ENCODE measurements at regions not wholly inside any gene's neighbourhood (a gene's known extent, or its start where the extent isn't known, plus 50 kb on each side); places are given as distances from the start of the nearest gene placed in this dataset.
A peak's percentile ranks its signal among the peaks of the same experiment; 100 is the strongest.

DNA sequence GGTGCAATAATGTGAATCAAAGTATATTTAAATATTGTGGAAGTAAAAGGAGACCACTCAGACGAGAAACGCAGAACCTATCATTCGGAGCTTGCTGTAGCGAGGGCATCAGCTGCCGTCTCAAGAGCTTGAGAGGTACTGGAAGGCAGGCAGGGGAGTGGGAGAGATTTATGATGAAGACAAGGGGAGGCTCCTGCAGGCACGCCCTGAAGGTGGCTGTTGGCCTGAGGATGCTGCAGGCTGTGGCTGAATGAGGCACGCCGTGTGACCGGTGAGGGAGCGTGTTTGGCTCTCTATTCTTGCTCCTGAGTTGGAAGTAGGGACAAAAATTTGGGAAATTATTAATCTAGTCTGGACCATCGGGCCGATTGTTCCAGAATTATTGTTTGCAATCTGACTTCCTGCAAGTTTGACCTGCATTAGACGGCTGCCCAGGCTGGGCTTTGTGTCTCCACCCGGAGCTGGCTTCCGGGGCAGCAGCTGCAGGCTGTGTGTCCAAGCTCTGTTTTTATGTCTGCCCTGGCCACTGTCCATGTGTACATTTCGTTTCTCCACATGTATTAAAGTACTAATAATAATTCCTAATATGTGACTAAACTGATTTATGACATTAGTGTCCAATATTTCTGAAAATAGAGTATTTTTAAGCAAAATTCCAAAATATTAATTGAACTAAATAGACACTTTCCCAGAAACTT is 91.1 kb upstream of the ANKRD10 start:
- no peaks in the 10 kb centered on the region for H3K9me2 ChIP-seq (ENCODE audit: insufficient read depth)
- TF ChIP-seq ZNF331 (CRISPR knock-in tag; IDR thresholded peaks at IDR 0.05; ENCODE audit: low read depth) (no peak), CTCF (conservative IDR thresholded peaks at IDR 0.05; ENCODE audit: low read depth in 2 of 2) (no peak), STAT1 (IDR thresholded peaks at IDR 0.05; ENCODE audit: unreplicated experiment) (no peak), NANOG (IDR thresholded peaks at IDR 0.05; ENCODE audit: borderline replicate concordance) (no peak), CREB1 (CRISPR knock-in tag; IDR thresholded peaks at IDR 0.05; ENCODE audit: low read depth) (no peak), EZH2phosphoT487 (IDR thresholded peaks at IDR 0.05; ENCODE audit: unreplicated experiment) (no peak), POLR2AphosphoS5 (IDR thresholded peaks at IDR 0.05; ENCODE audit: low read depth) (no peak), ZNF114 (CRISPR knock-in tag; IDR thresholded peaks at IDR 0.05) (no peak), ZNF462 (CRISPR knock-in tag; IDR thresholded peaks at IDR 0.05) (no peak), EZH2 (IDR thresholded peaks at IDR 0.05; ENCODE audit: low read depth, unreplicated experiment) (no peak), JUNB (IDR thresholded peaks at IDR 0.05; ENCODE audit: unreplicated experiment) (no peak)
- TF ChIP-seq, protein P1, sequence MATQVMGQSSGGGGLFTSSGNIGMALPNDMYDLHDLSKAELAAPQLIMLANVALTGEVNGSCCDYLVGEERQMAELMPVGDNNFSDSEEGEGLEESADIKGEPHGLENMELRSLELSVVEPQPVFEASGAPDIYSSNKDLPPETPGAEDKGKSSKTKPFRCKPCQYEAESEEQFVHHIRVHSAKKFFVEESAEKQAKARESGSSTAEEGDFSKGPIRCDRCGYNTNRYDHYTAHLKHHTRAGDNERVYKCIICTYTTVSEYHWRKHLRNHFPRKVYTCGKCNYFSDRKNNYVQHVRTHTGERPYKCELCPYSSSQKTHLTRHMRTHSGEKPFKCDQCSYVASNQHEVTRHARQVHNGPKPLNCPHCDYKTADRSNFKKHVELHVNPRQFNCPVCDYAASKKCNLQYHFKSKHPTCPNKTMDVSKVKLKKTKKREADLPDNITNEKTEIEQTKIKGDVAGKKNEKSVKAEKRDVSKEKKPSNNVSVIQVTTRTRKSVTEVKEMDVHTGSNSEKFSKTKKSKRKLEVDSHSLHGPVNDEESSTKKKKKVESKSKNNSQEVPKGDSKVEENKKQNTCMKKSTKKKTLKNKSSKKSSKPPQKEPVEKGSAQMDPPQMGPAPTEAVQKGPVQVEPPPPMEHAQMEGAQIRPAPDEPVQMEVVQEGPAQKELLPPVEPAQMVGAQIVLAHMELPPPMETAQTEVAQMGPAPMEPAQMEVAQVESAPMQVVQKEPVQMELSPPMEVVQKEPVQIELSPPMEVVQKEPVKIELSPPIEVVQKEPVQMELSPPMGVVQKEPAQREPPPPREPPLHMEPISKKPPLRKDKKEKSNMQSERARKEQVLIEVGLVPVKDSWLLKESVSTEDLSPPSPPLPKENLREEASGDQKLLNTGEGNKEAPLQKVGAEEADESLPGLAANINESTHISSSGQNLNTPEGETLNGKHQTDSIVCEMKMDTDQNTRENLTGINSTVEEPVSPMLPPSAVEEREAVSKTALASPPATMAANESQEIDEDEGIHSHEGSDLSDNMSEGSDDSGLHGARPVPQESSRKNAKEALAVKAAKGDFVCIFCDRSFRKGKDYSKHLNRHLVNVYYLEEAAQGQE (IDR thresholded peaks at IDR 0.05; ENCODE audit: unreplicated experiment), result no peak
- TF ChIP-seq, protein P2, sequence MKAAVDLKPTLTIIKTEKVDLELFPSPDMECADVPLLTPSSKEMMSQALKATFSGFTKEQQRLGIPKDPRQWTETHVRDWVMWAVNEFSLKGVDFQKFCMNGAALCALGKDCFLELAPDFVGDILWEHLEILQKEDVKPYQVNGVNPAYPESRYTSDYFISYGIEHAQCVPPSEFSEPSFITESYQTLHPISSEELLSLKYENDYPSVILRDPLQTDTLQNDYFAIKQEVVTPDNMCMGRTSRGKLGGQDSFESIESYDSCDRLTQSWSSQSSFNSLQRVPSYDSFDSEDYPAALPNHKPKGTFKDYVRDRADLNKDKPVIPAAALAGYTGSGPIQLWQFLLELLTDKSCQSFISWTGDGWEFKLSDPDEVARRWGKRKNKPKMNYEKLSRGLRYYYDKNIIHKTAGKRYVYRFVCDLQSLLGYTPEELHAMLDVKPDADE (IDR thresholded peaks at IDR 0.05), result no peak
- H3K79me2 ChIP-seq (replicated peaks; ENCODE audit: insufficient read depth), result no peaks in the 10 kb centered on the region
- no peaks in the 10 kb centered on the region for H3F3A ChIP-seq (replicated peaks; ENCODE audit: low read depth)
- H3K4me3 Mint-ChIP-seq, result no peak overlapping the region
- H3K36me3 Mint-ChIP-seq (ENCODE audit: low read depth), result no peaks in the 10 kb centered on the region
- peaks cover 13% of the 10 kb centered on the region; the same call in 2 of the 3 replicates for H3K4me1 Mint-ChIP-seq
- no peaks in the 10 kb centered on the region for H3K27me3 ChIP-seq (ENCODE audit: insufficient read depth)
- no peak overlapping the region for H3K27ac ChIP-seq (ENCODE audit: low read depth)
- ATAC-seq, result peak; percentile 56
- H4K20me1 ChIP-seq (replicated peaks; ENCODE audit: insufficient read depth), result no peaks in the 10 kb centered on the region
- H3K4me3 ChIP-seq, result no peak overlapping the region
- no peaks in the 10 kb centered on the region; the same call in 1 of the 2 replicates for H3K4me1 ChIP-seq (ENCODE audit: insufficient read depth)
- H3K27me3 Mint-ChIP-seq (ENCODE audit: insufficient read depth, low read depth, poor library complexity), result no peaks in the 10 kb centered on the region
- H3K4me2 ChIP-seq, result no peak overlapping the region
- H3K9me3 Mint-ChIP-seq, result no peaks in the 10 kb centered on the region
- H3K36me3 ChIP-seq (ENCODE audit: insufficient read depth), result no peaks in the 10 kb centered on the region
- H2AFZ ChIP-seq, result peak overlapping the region; percentile 96
- no peak overlapping the region for H3K27ac Mint-ChIP-seq
- no peak for DNase-seq (ENCODE audit: low spot score)

Data from GM23338 (cell line).